ENCODE measurements at regions not wholly inside any gene's neighbourhood (a gene's known extent, or its start where the extent isn't known, plus 50 kb on each side); places are given as distances from the start of the nearest gene placed in this dataset.

- H3K36me3 ChIP-seq, result no peaks in the 10 kb centered on the region
- no peak overlapping the region for H3K4me3 ChIP-seq
- H3K27ac ChIP-seq (replicated peaks), result no peak overlapping the region
- no peak for TF ChIP-seq CTCF (IDR thresholded peaks at IDR 0.05; ENCODE audit: borderline replicate concordance)
- H3K9me3 ChIP-seq (replicated peaks), result no peaks in the 10 kb centered on the region
- DNase-seq, result no peak
- no peaks in the 10 kb centered on the region for H3K27me3 ChIP-seq (ENCODE audit: low read depth)
- no peaks in the 10 kb centered on the region for H3K4me1 ChIP-seq
- intact Hi-C loops (cut with micrococcal nuclease), result no loop called here
Observed at GRCh38 chr5:97494465-97494864, 311.4 kb upstream of the RIOK2 start.

- Histone ChIP-seq H3K36me3 (no peaks in the 10 kb centered on the region), H3K27me3 (ENCODE audit: low read depth) (no peaks in the 10 kb centered on the region), H3K27ac (replicated peaks) (no peak overlapping the region), H3K4me1 (no peaks in the 10 kb centered on the region), H3K9me3 (replicated peaks) (no peaks in the 10 kb centered on the region), H3K4me3 (no peak overlapping the region)
- no peak for DNase-seq
- intact Hi-C loops (cut with micrococcal nuclease), result no loop called here
- TF ChIP-seq CTCF (IDR thresholded peaks at IDR 0.05; ENCODE audit: borderline replicate concordance), result no peak
Observed at GRCh38 chr5:97495301-97495700, 312.3 kb upstream of the RIOK2 start.

GRCh38 chr5:97496037-97496436 is 313.0 kb upstream of the RIOK2 start:
- intact Hi-C loops (cut with micrococcal nuclease), result no loop called here
- H3K27me3 ChIP-seq (ENCODE audit: low read depth), result no peaks in the 10 kb centered on the region
- H3K36me3 ChIP-seq, result no peaks in the 10 kb centered on the region
- H3K4me3 ChIP-seq, result no peak overlapping the region
- DNase-seq, result no peak
- TF ChIP-seq CTCF (IDR thresholded peaks at IDR 0.05; ENCODE audit: borderline replicate concordance), result no peak
- H3K27ac ChIP-seq (replicated peaks), result no peak overlapping the region
- no peaks in the 10 kb centered on the region for H3K9me3 ChIP-seq (replicated peaks)
- no peaks in the 10 kb centered on the region for H3K4me1 ChIP-seq

GRCh38 chr5:97498657-97499056 is 315.6 kb upstream of the RIOK2 start:
- H3K4me1 ChIP-seq, result no peaks in the 10 kb centered on the region
- TF ChIP-seq CTCF (IDR thresholded peaks at IDR 0.05; ENCODE audit: borderline replicate concordance), result no peak
- intact Hi-C loops (cut with micrococcal nuclease), result no loop called here
- no peaks in the 10 kb centered on the region for H3K36me3 ChIP-seq
- no peaks in the 10 kb centered on the region for H3K9me3 ChIP-seq (replicated peaks)
- no peaks in the 10 kb centered on the region for H3K27me3 ChIP-seq (ENCODE audit: low read depth)
- H3K4me3 ChIP-seq, result no peak overlapping the region
- no peak for DNase-seq
- no peak overlapping the region for H3K27ac ChIP-seq (replicated peaks)

GRCh38 chr5:97499605-97500004 is 316.6 kb upstream of the RIOK2 start:
- H3K36me3 ChIP-seq, result no peaks in the 10 kb centered on the region
- H3K4me1 ChIP-seq, result no peaks in the 10 kb centered on the region
- H3K4me3 ChIP-seq, result no peak overlapping the region
- no peak for TF ChIP-seq CTCF (IDR thresholded peaks at IDR 0.05; ENCODE audit: borderline replicate concordance)
- no peak overlapping the region for H3K27ac ChIP-seq (replicated peaks)
- intact Hi-C loops (cut with micrococcal nuclease), result no loop called here
- no peaks in the 10 kb centered on the region for H3K27me3 ChIP-seq (ENCODE audit: low read depth)
- DNase-seq, result no peak
- H3K9me3 ChIP-seq (replicated peaks), result no peaks in the 10 kb centered on the region
